ENCODE measurements at regions not wholly inside any gene's neighbourhood (a gene's known extent, or its start where the extent isn't known, plus 50 kb on each side); places are given as distances from the start of the nearest gene placed in this dataset.
A peak's percentile ranks its signal among the peaks of the same experiment; 100 is the strongest.
"Not testable (repeated sequence)": the region's sequence is repeated elsewhere in the genome, so short reads cannot be mapped to it uniquely, and the experiment has no call there.

DNA sequence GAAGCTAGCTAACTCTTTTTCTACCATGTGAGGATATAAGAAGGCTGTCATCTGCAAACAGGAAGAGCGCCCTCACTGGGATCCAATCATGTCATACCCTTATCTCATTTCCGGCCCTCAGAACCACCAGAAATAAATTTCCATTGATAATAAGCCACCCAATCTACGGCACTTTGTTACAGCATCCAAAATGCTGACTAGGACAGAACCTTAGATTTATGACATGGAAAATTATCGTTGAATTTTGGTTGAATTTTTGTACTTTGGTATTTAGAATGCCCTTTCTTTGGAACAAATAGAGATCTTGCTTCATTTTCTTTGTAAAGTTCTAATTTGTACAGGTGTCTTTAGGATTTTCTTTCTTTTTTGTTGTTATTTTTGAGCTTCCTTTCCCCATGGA, 53.3 kb upstream of the CYLC2 start:
- no peaks in the 10 kb centered on the region for H3K27me3 Mint-ChIP-seq (ENCODE audit: low read depth)
- no peaks in the 10 kb centered on the region for H3K36me3 Mint-ChIP-seq (ENCODE audit: low read depth)
- ChIA-PET POLR2A (no interaction called here), CTCF (no interaction called here)
- no peaks in the 10 kb centered on the region for H3K4me1 Mint-ChIP-seq (ENCODE audit: low read depth)
- no peak for ATAC-seq
- no peaks in the 10 kb centered on the region for H3K9me3 Mint-ChIP-seq (ENCODE audit: insufficient read depth)
- no peak overlapping the region for H3K27ac Mint-ChIP-seq
- no peak for DNase-seq
- H3K4me3 Mint-ChIP-seq = no peak overlapping the region

DNA sequence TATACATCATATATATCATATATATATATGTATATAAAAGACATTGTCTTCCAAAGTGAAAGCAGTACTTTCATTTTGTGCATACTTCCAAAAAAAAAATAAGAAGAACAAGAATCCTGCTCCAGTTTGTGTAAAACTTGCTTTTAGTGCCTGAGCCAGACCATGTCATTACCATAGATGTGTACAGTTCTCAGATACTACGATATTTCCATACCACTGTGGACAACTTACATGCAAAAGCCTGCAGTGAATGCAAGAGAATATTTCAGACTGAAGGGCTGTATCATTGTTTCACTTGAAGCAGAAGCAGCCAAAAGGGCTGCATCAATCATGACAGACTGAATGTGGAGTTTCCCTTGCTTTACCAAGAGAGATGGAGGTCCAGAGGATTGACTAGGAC, 72.6 kb upstream of the CYLC2 start:
- no peaks in the 10 kb centered on the region for H3K27me3 Mint-ChIP-seq (ENCODE audit: low read depth)
- H3K36me3 Mint-ChIP-seq (ENCODE audit: low read depth) = no peaks in the 10 kb centered on the region
- ChIA-PET CTCF (no interaction called here), POLR2A (no interaction called here)
- no peak for DNase-seq
- no peaks in the 10 kb centered on the region for H3K4me1 Mint-ChIP-seq (ENCODE audit: low read depth)
- H3K4me3 Mint-ChIP-seq = no peak overlapping the region
- ATAC-seq = peak; percentile 33
- no peaks in the 10 kb centered on the region for H3K9me3 Mint-ChIP-seq (ENCODE audit: insufficient read depth)
- no peak overlapping the region for H3K27ac Mint-ChIP-seq

DNA sequence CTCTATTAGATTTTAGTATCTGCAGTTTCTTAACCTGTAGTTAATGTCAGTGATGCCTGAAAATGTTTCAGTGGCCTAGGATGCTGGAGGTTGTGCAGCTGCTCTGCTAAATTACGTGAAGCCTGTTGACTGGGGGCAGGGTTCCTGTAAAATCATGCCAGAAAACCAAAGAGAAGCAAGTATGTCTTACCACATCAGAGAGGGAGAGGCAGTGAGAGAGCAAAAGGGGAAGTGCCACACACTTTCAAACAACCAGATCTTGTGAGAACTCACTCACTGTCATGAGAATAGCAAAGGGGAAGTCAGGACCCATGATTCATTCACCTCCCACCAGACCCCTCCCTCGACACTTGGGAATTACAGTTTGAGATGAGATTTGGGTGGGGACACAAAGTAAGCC, 83.9 kb upstream of the CYLC2 start:
- Mint-ChIP-seq H3K4me1 (ENCODE audit: low read depth) (no peaks in the 10 kb centered on the region), H3K27me3 (ENCODE audit: low read depth) (no peaks in the 10 kb centered on the region), H3K4me3 (no peak overlapping the region), H3K36me3 (ENCODE audit: low read depth) (no peaks in the 10 kb centered on the region), H3K27ac (no peak overlapping the region), H3K9me3 (ENCODE audit: insufficient read depth) (peaks cover 4% of the 10 kb centered on the region)
- ChIA-PET POLR2A (no interaction called here), CTCF (no interaction called here)
- ATAC-seq (no peak), DNase-seq (no peak)

DNA sequence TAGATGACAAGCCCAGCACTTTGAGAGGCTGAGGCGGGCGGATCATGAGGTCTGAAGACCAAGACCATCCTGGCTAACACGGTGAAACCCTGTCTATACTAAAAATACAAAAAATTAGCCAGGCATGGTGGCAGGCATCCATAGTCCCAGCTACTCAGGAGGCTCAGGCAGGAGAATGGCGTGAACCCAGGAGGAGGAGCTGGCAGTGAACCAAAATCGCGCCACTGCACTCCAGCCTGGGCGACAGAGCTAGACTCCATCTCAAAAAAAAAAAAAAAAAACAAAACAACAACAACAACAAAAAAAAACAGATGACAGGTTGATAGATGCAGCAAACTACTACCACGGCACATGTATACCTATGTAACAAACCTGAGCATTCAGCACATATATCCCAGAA, 89.3 kb upstream of the CYLC2 start:
- H3K9me3 Mint-ChIP-seq (ENCODE audit: insufficient read depth) = peaks cover 13% of the 10 kb centered on the region
- H3K27me3 Mint-ChIP-seq (ENCODE audit: low read depth); DNase-seq; H3K36me3 Mint-ChIP-seq (ENCODE audit: low read depth); H3K4me3 Mint-ChIP-seq; ATAC-seq; H3K4me1 Mint-ChIP-seq (ENCODE audit: low read depth); H3K27ac Mint-ChIP-seq; POLR2A ChIA-PET; CTCF ChIA-PET: not testable (repeated sequence)

DNA sequence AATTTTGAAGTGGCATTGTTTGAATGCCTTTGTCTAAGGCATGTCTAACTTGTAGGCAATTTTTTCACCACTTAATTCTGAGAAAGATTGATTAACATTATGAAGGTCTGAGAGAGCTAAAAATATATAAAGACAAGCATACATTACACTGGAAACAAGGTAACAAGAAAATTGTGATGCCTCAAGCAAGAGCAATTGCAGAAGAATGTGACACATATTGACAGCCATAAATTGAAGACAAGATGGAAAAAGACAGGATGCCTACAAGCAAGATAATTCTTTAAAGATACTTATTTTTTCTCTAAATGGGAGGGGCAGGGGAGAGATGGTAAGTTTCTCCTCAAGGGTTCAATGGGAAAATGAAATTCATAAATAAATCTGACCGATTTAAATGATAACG, 103.1 kb upstream of the CYLC2 start:
- Mint-ChIP-seq H3K27me3 (ENCODE audit: low read depth) (no peaks in the 10 kb centered on the region), H3K4me1 (ENCODE audit: low read depth) (no peaks in the 10 kb centered on the region), H3K4me3 (no peak overlapping the region), H3K36me3 (ENCODE audit: low read depth) (no peaks in the 10 kb centered on the region), H3K9me3 (ENCODE audit: insufficient read depth) (peaks cover 14% of the 10 kb centered on the region), H3K27ac (no peak overlapping the region)
- CTCF ChIA-PET = no interaction called here
- DNase-seq (no peak), ATAC-seq (no peak)
- POLR2A ChIA-PET = no interaction called here

DNA sequence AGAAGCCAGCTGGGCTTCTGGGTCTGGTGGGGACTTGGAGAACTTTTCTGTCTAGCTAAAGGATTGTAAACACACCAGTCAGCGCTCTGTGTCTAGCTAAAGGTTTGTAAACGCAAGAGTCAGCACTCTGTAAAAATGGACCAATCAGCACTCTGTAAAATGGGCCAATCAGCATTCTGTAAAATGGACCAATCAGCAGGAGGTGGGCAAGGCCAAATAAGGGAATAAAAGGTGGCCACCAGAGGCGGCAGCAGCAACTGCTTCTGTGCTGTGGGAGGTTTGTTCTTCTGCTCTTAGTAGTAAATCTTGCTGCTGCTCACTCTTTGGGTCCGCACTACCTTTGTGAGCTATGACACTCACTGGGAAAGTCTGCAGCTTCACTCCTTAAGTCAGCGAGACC, 106.4 kb upstream of the CYLC2 start:
- H3K27me3 Mint-ChIP-seq (ENCODE audit: low read depth); H3K4me3 Mint-ChIP-seq; H3K36me3 Mint-ChIP-seq (ENCODE audit: low read depth); CTCF ChIA-PET; H3K27ac Mint-ChIP-seq; H3K4me1 Mint-ChIP-seq (ENCODE audit: low read depth); POLR2A ChIA-PET; DNase-seq; H3K9me3 Mint-ChIP-seq (ENCODE audit: insufficient read depth); ATAC-seq: not testable (repeated sequence)

DNA sequence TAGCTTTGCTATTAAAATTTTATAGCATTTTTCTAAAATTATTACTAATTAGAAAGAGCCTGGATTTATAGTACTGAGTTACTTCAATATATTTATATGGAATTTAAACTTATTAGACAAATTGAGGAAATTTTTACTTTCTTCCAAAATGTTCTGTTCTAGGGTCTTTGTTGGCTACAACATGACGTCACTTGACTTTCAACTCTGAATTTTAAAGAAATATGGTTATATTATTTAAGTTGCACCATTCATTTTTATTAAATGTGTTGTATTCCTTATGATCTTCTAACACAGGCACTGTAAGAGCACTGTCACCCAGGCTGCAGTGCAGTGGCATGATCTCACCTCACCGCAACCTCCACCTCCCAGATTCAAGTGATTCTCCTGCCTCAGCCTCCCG, 119.4 kb upstream of the CYLC2 start:
- peaks cover 4% of the 10 kb centered on the region for H3K9me3 Mint-ChIP-seq (ENCODE audit: insufficient read depth)
- H3K4me1 Mint-ChIP-seq (ENCODE audit: low read depth) = no peaks in the 10 kb centered on the region
- DNase-seq (no peak), ATAC-seq (no peak)
- H3K27me3 Mint-ChIP-seq (ENCODE audit: low read depth) = no peaks in the 10 kb centered on the region
- H3K27ac Mint-ChIP-seq = no peak overlapping the region
- H3K36me3 Mint-ChIP-seq (ENCODE audit: low read depth) = no peaks in the 10 kb centered on the region
- CTCF ChIA-PET = no interaction called here
- H3K4me3 Mint-ChIP-seq = no peak overlapping the region
- POLR2A ChIA-PET = no interaction called here

DNA sequence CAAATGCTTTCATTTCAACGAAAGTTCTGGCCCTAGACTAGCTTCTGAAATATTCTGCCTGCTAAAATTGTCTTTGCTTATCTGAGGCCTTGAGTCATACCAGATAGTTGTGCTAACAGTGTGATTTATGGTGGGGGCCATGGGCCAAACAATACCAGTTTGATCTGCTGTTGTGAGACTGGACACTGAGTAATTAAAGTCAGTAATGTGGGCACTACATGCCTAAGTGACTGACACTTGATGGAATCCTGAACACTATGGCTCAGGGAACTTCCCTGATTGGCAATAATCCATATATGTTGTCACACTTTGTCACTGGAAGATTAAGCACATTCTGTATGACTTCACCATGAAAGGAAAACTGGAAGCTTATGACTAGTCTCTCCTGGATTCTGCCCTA, 127.6 kb upstream of the CYLC2 start:
- peaks cover 5% of the 10 kb centered on the region for H3K9me3 Mint-ChIP-seq (ENCODE audit: insufficient read depth)
- no peak for DNase-seq
- H3K4me1 Mint-ChIP-seq (ENCODE audit: low read depth) = no peaks in the 10 kb centered on the region
- no peak overlapping the region for H3K4me3 Mint-ChIP-seq
- ChIA-PET POLR2A (no interaction called here), CTCF (no interaction called here)
- H3K27me3 Mint-ChIP-seq (ENCODE audit: low read depth) = no peaks in the 10 kb centered on the region
- H3K27ac Mint-ChIP-seq = no peak overlapping the region
- no peak for ATAC-seq
- no peaks in the 10 kb centered on the region for H3K36me3 Mint-ChIP-seq (ENCODE audit: low read depth)

DNA sequence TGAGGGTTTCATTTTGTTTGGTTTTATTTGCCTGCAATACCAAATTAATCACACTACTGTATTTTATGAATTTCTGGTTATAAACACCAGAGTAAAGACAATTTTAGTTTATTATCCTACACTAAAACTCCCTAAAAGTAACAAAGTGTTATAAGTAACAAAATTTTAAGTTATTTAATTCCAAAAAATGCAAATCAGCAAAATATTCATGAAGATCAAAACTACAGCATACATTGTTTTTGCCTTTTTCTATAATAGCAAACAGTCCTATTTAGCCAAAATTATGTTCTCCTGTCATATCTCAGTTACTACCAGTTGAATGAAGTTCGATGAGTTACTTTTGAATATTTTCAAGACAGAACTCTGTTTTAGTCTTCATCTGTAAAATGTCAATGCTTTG, 132.7 kb upstream of the CYLC2 start:
- ChIA-PET POLR2A (no interaction called here), CTCF (no interaction called here)
- DNase-seq (no peak), ATAC-seq (no peak)
- no peak overlapping the region for H3K4me3 Mint-ChIP-seq
- H3K36me3 Mint-ChIP-seq (ENCODE audit: low read depth) = no peaks in the 10 kb centered on the region
- no peaks in the 10 kb centered on the region for H3K4me1 Mint-ChIP-seq (ENCODE audit: low read depth)
- no peaks in the 10 kb centered on the region for H3K27me3 Mint-ChIP-seq (ENCODE audit: low read depth)
- H3K9me3 Mint-ChIP-seq (ENCODE audit: insufficient read depth) = no peaks in the 10 kb centered on the region
- no peak overlapping the region for H3K27ac Mint-ChIP-seq

DNA sequence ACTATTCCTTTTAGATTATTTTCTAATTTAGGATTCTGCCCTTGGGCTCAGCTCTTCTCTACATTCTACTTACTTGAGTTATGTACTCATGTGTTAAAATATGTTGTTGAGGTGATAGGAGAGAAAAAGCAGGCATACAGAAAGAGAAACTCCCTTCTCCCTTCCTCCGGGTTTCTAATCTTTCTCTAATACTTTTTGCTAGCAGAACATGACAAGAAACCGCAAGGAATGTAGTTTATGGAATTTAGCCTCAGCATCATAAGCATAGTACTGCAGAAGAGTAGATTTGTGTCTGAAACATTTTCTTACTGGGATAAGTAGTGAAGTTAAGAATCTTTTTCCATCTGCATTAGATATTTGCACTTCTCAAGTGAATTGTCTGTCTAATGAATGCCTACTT, 139.5 kb upstream of the CYLC2 start:
- DNase-seq (no peak), ATAC-seq (no peak)
- Mint-ChIP-seq H3K36me3 (ENCODE audit: low read depth) (no peaks in the 10 kb centered on the region), H3K27ac (no peak overlapping the region), H3K4me1 (ENCODE audit: low read depth) (no peaks in the 10 kb centered on the region), H3K9me3 (ENCODE audit: insufficient read depth) (peaks cover 7% of the 10 kb centered on the region), H3K27me3 (ENCODE audit: low read depth) (no peaks in the 10 kb centered on the region), H3K4me3 (no peak overlapping the region)
- POLR2A ChIA-PET = no interaction called here
- CTCF ChIA-PET = no interaction called here

DNA sequence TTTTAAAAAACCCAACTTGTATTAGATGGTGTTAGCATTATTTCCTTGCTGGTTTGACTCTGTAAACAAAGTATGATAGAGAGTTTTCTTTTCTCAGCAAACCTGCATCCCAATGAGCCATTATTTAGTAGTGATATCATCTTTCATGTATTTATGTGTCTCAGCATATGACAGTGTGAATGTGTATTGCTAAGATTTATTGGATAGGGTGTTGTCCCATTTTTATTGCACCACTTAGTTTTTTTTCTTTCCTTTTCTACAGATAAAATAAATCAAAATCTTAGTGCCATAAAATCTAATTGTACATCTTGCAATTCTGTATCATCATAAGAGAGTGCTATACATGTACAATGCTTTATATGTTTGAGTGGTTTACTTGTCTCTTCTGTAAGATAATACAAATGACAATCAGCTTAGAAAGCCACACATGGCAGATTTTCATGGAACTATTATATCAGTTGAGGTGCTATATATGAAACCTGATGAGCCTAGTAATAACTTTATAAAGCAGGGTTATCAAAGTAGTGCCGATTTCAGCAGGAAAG, 149.2 kb upstream of the CYLC2 start:
- H3K4me1 Mint-ChIP-seq (ENCODE audit: low read depth) = no peaks in the 10 kb centered on the region
- H3K27me3 Mint-ChIP-seq (ENCODE audit: low read depth) = no peaks in the 10 kb centered on the region
- DNase-seq = no peak
- H3K9me3 Mint-ChIP-seq (ENCODE audit: insufficient read depth) = peaks cover 4% of the 10 kb centered on the region
- no peak overlapping the region for H3K27ac Mint-ChIP-seq
- H3K4me3 Mint-ChIP-seq = no peak overlapping the region
- no peak for ATAC-seq
- no peaks in the 10 kb centered on the region for H3K36me3 Mint-ChIP-seq (ENCODE audit: low read depth)
- ChIA-PET CTCF (no interaction called here), POLR2A (no interaction called here)

DNA sequence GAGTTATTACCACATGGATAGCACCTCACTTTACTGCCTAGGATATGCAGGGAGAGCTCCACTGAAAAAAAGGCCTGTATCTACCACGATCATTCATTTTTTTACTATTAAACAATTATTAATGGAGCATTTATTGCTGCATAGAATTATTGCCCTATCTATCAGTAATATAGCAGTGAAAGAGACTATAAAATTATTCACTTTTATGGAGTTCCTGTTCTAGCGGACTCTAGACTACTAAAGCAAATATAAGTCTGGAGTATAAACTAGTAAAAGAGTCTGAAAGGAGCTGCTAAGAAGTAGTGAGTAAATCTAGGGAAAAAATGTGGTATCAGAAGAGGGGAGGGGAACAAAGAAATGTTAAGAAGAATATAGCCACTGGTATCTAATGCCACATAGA, 150.4 kb upstream of the CYLC2 start:
- H3K9me3 Mint-ChIP-seq (ENCODE audit: insufficient read depth) = peaks cover 4% of the 10 kb centered on the region
- ChIA-PET POLR2A (no interaction called here), CTCF (no interaction called here)
- H3K27ac Mint-ChIP-seq = no peak overlapping the region
- H3K4me1 Mint-ChIP-seq (ENCODE audit: low read depth) = no peaks in the 10 kb centered on the region
- H3K36me3 Mint-ChIP-seq (ENCODE audit: low read depth) = no peaks in the 10 kb centered on the region
- DNase-seq = no peak
- H3K4me3 Mint-ChIP-seq = no peak overlapping the region
- no peaks in the 10 kb centered on the region for H3K27me3 Mint-ChIP-seq (ENCODE audit: low read depth)
- no peak for ATAC-seq

DNA sequence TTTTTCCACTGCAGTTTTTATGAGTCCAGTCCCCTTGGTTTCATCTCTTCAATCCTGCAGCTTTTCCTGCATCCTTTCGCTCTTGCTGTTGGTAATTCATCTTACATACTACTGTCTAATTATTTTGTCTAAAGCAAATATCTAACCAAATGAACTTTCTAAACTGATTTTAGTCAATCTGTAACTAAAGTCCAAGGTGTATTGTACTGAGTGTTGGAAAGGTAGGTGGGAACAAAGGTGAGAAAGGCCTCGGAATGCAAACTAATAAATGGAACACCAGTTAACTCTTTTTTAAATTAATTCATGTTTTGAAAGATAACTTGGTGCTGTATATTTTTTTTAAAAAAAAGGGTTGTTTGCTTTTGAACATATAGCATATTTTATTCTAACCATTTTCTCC, 152.7 kb upstream of the CYLC2 start:
- H3K27ac Mint-ChIP-seq = no peak overlapping the region
- peaks cover 4% of the 10 kb centered on the region for H3K9me3 Mint-ChIP-seq (ENCODE audit: insufficient read depth)
- H3K4me1 Mint-ChIP-seq (ENCODE audit: low read depth) = no peaks in the 10 kb centered on the region
- ATAC-seq = no peak
- no peaks in the 10 kb centered on the region for H3K36me3 Mint-ChIP-seq (ENCODE audit: low read depth)
- CTCF ChIA-PET = no interaction called here
- H3K4me3 Mint-ChIP-seq = no peak overlapping the region
- no peak for DNase-seq
- POLR2A ChIA-PET = interaction anchor here (0.6 kb wide), 1 partner anchor 1534 kb away, joined by 3 read pairs; no protein-coding TSS in a partner anchor
- H3K27me3 Mint-ChIP-seq (ENCODE audit: low read depth) = no peaks in the 10 kb centered on the region

All from activated CD8-positive, alpha-beta T cell treated with anti-CD3 and anti-CD28 coated beads, Interleukin-2, amount 10 ng/mL, durations not matched to agents 7 days and 5 days (primary cell).